ENCODE measurements at regions not wholly inside any gene's neighbourhood (a gene's known extent, or its start where the extent isn't known, plus 50 kb on each side); places are given as distances from the start of the nearest gene placed in this dataset.
"Not testable (repeated sequence)": the region's sequence is repeated elsewhere in the genome, so short reads cannot be mapped to it uniquely, and the experiment has no call there.

DNA sequence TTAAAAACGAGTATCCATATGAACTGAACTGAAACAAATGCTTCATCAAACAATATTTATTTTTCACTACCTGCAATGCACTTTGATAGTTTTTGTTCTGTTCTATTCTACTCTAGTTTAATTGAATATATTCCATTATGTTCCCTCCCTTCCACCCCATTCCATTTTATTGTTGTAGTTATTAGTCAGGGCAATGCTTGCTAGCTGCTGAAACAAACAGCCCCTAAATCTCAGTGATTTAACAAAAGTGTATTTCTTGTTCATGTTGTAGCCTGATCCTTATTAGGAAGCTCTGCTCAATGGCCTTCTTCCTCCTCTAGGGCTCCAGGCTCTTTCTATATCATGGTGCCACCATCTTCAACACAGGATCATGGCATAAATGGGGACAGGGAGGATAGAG is 122.3 kb upstream of the RAI2 start:
- Histone ChIP-seq H3K27ac (no peak overlapping the region), H3K36me3 (no peaks in the 10 kb centered on the region), H3K9me3 (peaks cover 0 to 4% (median 0%) of the 10 kb centered on the region in 4 donors), H3K4me3 (no peak overlapping the region), H3K27me3 (no peaks in the 10 kb centered on the region), H3K4me1 (no peaks in the 10 kb centered on the region)
- TF ChIP-seq POLR2A (IDR thresholded peaks at IDR 0.05) = no peak
- TF ChIP-seq CTCF (IDR thresholded peaks at IDR 0.05) = no peak
- no peak for TF ChIP-seq POLR2AphosphoS5 (IDR thresholded peaks at IDR 0.05)
- TF ChIP-seq EP300 (IDR thresholded peaks at IDR 0.05) = no peak
- ATAC-seq (ENCODE audit: low FRiP score in 2 of 2) (no peak), DNase-seq (no peak)
- WGBS, 2 donors = 51 to 62% methylated on average over 1 of the region's 1 CpG

DNA sequence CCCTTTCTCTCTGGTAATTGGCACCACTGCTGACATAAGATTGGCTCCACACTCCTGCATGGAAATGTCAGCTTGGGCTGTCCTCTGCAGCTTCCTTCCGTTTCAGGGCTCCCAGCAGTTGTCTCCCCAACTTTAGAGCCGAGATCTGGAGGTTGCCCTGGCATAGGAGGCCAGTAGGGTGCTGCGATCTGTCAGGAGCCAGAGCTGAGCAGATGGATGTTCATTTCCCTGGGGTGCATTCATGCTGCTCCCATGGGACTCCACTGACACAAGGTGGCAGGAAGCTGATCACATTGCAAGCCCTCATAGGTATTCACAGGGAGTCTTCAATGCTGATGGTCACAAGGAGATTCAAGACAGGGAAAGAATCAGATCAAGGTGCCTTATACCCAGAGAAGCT is 116.6 kb upstream of the RAI2 start:
- no peak for ATAC-seq (ENCODE audit: low FRiP score in 2 of 2)
- H3K9me3 ChIP-seq = peaks cover 0 to 4% (median 0%) of the 10 kb centered on the region in 4 donors
- H3K27me3 ChIP-seq = no peaks in the 10 kb centered on the region
- WGBS, 2 donors = 66% methylated on average over 3 of the region's 3 CpGs; no CpG with 5 or more reads in 1 of the 2 donors
- DNase-seq = no peak
- H3K4me3 ChIP-seq = no peak overlapping the region
- H3K4me1 ChIP-seq = no peaks in the 10 kb centered on the region
- H3K27ac ChIP-seq = no peak overlapping the region
- H3K36me3 ChIP-seq = no peaks in the 10 kb centered on the region
- TF ChIP-seq POLR2AphosphoS5 (IDR thresholded peaks at IDR 0.05) = no peak
- TF ChIP-seq CTCF (IDR thresholded peaks at IDR 0.05) = no peak
- no peak for TF ChIP-seq POLR2A (IDR thresholded peaks at IDR 0.05)

GRCh38 chrX:17976955-17977354 is 115.9 kb upstream of the RAI2 start:
- no peaks in the 10 kb centered on the region for H3K27me3 ChIP-seq
- 67 to 93% methylated on average over 3 of the region's 3 CpGs for WGBS, 2 donors
- peaks cover 0 to 4% (median 0%) of the 10 kb centered on the region in 4 donors for H3K9me3 ChIP-seq
- H3K4me3 ChIP-seq = no peak overlapping the region
- no peaks in the 10 kb centered on the region for H3K4me1 ChIP-seq
- H3K36me3 ChIP-seq = no peaks in the 10 kb centered on the region
- TF ChIP-seq POLR2AphosphoS5 (IDR thresholded peaks at IDR 0.05) = no peak
- TF ChIP-seq CTCF (IDR thresholded peaks at IDR 0.05) = no peak
- no peak for TF ChIP-seq EP300 (IDR thresholded peaks at IDR 0.05)
- TF ChIP-seq POLR2A (IDR thresholded peaks at IDR 0.05) = no peak
- no peak for DNase-seq
- no peak for ATAC-seq (ENCODE audit: low FRiP score in 2 of 2)
- no peak overlapping the region for H3K27ac ChIP-seq

DNA sequence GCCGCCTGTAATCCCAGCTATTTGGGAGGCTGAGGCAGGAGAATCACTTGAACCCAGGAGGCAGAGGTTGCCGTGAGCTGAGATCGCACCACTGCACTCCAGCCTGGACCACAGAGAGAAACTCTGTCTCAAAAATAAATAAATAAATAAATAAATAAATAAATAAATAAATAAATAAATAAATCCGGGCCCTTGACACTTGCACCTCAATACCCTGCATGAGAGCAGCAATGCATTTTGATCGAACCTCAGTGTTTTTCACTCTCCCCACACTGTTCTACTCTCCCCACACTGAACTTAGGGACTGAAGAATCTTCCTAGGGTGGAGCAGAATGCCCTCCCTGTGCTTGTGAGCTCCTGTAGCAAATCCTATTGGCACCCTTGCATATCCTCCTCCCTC is 114.3 kb upstream of the RAI2 start:
- H3K36me3 ChIP-seq; H3K4me1 ChIP-seq; H3K27me3 ChIP-seq; H3K9me3 ChIP-seq; H3K27ac ChIP-seq; ATAC-seq (ENCODE audit: low FRiP score in 2 of 2); DNase-seq; H3K4me3 ChIP-seq: not testable (repeated sequence)
- 82 to 94% methylated on average over 5 of the region's 5 CpGs for WGBS, 2 donors

DNA sequence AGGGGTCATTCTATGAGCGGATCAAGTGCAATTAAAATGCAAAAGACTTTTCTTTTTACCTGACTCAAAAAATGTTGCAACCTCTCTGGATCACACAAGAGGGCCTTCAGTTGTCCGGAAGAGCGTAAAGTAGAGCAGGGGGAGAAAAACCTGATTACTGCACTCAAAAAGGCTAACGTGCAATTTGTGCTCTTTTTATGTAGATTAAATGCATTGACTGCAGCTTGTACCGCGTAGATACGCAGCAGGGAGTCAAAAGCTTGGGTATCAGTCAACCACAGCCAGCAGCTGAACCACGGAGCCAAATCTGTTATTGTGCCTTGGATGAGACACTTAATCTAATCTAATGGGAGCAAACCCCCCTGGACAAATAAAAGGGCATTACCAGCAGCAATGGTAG is 107.3 kb upstream of the RAI2 start:
- ATAC-seq (ENCODE audit: low FRiP score in 2 of 2) = no peak
- H3K36me3 ChIP-seq = no peaks in the 10 kb centered on the region
- no peak for DNase-seq
- no peaks in the 10 kb centered on the region for H3K27me3 ChIP-seq
- TF ChIP-seq CTCF (IDR thresholded peaks at IDR 0.05) (no peak), POLR2AphosphoS5 (IDR thresholded peaks at IDR 0.05) (no peak), EP300 (IDR thresholded peaks at IDR 0.05) (no peak), POLR2A (IDR thresholded peaks at IDR 0.05) (no peak)
- H3K4me3 ChIP-seq = no peak overlapping the region
- no peaks in the 10 kb centered on the region for H3K9me3 ChIP-seq
- 51 to 65% methylated on average over 8 of the region's 8 CpGs for WGBS, 2 donors
- no peak overlapping the region for H3K27ac ChIP-seq
- no peaks in the 10 kb centered on the region for H3K4me1 ChIP-seq
